ENCODE measurements at regions not wholly inside any gene's neighbourhood (a gene's known extent, or its start where the extent isn't known, plus 50 kb on each side); places are given as distances from the start of the nearest gene placed in this dataset.

GRCh38 chr3:147906285-147906684 lies 497.1 kb downstream of the ZIC1 start:
- TF ChIP-seq POLR2A (IDR thresholded peaks at IDR 0.05) (no peak), CTCF (IDR thresholded peaks at IDR 0.05) (no peak)
